ENCODE measurements at regions not wholly inside any gene's neighbourhood (a gene's known extent, or its start where the extent isn't known, plus 50 kb on each side); places are given as distances from the start of the nearest gene placed in this dataset.
"Not testable (repeated sequence)": the region's sequence is repeated elsewhere in the genome, so short reads cannot be mapped to it uniquely, and the experiment has no call there.

- no peak overlapping the region for H3K4me3 ChIP-seq (ENCODE audit: low read length)
- DNase-seq (ENCODE audit: low read depth, low spot score), result no peak
Observed at GRCh38 chr3:21892104-21892503, 141.1 kb upstream of the ZNF385D start.

DNA sequence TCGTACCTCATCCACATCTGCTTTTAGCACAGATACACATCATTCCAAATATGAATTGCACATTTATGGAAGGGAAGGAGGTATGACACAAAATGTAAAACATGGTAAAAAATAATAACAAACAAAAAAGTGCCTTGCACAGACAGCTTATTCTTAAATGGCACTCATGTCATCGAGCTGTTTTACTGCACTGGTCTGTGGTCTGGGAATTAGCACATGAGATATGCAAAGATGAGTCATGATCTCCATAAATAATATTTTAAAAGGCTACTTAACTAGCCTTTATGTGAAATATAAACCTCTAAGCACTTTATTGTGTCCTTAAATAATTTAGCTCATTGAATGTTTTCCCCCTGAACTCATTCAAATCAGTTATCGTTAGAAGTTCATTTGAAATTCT lies 142.2 kb upstream of the ZNF385D start:
- DNase-seq (ENCODE audit: low read depth, low spot score), result no peak
- no peak overlapping the region for H3K4me3 ChIP-seq (ENCODE audit: low read length)

GRCh38 chr3:21894459-21895340 lies 143.7 kb upstream of the ZNF385D start:
- no peak overlapping the region for H3K4me3 ChIP-seq (ENCODE audit: low read length)
- peak; percentile 7 for DNase-seq (ENCODE audit: low read depth, low spot score)

- DNase-seq (ENCODE audit: low read depth, low spot score), result no peak
- no peak overlapping the region for H3K4me3 ChIP-seq (ENCODE audit: low read length)
Observed at GRCh38 chr3:21898316-21898715, 147.3 kb upstream of the ZNF385D start.

GRCh38 chr3:21901484-21901883 lies 150.5 kb upstream of the ZNF385D start:
- no peak for DNase-seq (ENCODE audit: low read depth, low spot score)
- H3K4me3 ChIP-seq (ENCODE audit: low read length), result no peak overlapping the region

DNA sequence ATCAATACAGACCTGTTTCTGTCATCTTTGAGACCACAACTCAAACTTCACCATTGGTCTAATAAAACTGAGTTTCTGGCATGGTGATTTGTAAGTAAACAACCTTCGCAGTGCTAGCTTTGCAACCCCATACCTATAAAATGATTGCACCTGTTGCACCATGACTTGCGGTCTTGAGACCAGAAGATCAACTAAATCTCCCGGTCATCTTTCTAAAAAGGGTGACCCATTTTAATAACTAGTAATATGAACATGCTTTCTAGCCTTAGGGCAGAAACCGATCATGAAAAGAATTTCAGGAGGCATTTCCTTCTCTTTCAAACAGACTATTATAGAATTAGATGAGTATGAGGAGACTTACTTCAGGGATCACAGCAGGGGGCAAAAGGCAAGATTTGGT lies 151.9 kb upstream of the ZNF385D start:
- H3K4me3 ChIP-seq (ENCODE audit: low read length), result no peak overlapping the region
- DNase-seq (ENCODE audit: low read depth, low spot score), result no peak

- H3K4me3 ChIP-seq (ENCODE audit: low read length), result no peak overlapping the region
- no peak for DNase-seq (ENCODE audit: low read depth, low spot score)
Observed at GRCh38 chr3:21909096-21909495, 158.1 kb upstream of the ZNF385D start.

DNA sequence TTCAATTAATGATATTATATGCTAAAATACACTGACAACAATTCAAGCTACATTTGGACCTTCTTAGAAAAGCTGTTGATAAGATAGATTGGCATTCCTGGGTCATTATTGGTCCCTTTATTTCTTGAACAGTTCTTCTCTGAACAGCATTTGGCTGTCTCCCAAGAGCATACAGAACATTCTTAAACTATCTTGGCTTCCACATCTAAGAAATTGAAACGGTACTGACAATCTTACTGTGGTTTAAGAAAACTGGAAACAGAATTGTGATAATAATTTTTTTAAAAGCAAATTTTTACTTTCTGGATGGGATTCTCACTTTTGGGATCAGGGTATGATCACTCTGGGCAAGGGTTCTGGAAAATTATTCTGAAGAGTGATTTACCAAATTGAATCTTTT lies 161.7 kb upstream of the ZNF385D start:
- DNase-seq (ENCODE audit: low read depth, low spot score), result no peak
- H3K4me3 ChIP-seq (ENCODE audit: low read length), result no peak overlapping the region

- no peak overlapping the region for H3K4me3 ChIP-seq (ENCODE audit: low read length)
- DNase-seq (ENCODE audit: low read depth, low spot score), result no peak
Observed at GRCh38 chr3:21913791-21914190, 162.8 kb upstream of the ZNF385D start.

- no peak for DNase-seq (ENCODE audit: low read depth, low spot score)
- no peak overlapping the region for H3K4me3 ChIP-seq (ENCODE audit: low read length)
Observed at GRCh38 chr3:21914451-21914850, 163.4 kb upstream of the ZNF385D start.

GRCh38 chr3:21919383-21919782 lies 168.4 kb upstream of the ZNF385D start:
- no peak for DNase-seq (ENCODE audit: low read depth, low spot score)
- no peak overlapping the region for H3K4me3 ChIP-seq (ENCODE audit: low read length)

- DNase-seq (ENCODE audit: low read depth, low spot score), result no peak
- H3K4me3 ChIP-seq (ENCODE audit: low read length), result no peak overlapping the region
Observed at GRCh38 chr3:21920421-21920861, 169.4 kb upstream of the ZNF385D start.

DNA sequence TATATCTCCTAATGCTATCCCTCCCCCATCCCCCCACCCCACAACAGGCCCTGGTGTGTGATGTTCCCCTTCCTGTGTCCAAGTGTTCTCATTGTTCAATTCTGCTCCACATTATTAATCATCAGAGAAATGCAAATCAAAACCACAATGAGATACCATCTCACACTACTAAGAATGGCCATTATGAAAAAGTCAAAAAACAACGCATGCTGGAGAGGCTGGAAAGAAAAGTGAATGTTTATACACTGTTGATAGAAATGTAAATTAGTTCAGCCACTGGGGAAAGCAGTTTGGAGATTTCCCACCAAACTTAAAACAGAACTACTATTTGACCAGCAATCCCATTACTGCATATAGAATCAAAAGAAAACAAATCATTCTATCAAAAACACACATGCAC lies 172.1 kb upstream of the ZNF385D start:
- not testable (repeated sequence) for H3K4me3 ChIP-seq (ENCODE audit: low read length); DNase-seq (ENCODE audit: low read depth, low spot score)

- no peak for DNase-seq (ENCODE audit: low read depth, low spot score)
- H3K4me3 ChIP-seq (ENCODE audit: low read length), result no peak overlapping the region
Observed at GRCh38 chr3:21927261-21927660, 176.3 kb upstream of the ZNF385D start.

DNA sequence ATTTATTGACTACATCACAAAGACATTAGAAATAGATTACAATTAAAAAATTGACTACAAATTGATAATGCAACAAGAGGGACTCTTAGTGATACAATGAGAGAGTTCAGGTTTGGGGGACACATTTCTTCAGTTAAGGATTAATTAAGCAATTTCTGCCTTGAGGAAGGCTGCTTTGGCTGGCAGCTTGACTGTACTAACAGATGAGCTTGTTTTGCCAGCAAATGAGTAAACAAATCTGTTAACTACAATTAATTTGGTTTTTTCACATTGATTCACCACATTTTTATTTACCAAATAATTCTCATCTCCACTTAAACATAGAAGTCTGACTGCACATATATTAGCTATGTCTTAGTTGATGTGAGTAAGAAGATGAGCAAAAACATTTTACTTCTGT lies 183.6 kb upstream of the ZNF385D start:
- DNase-seq (ENCODE audit: low read depth, low spot score), result no peak
- H3K4me3 ChIP-seq (ENCODE audit: low read length), result no peak overlapping the region

- no peak for DNase-seq (ENCODE audit: low read depth, low spot score)
- H3K4me3 ChIP-seq (ENCODE audit: low read length), result no peak overlapping the region
Observed at GRCh38 chr3:21936207-21936606, 185.2 kb upstream of the ZNF385D start.

- H3K4me3 ChIP-seq (ENCODE audit: low read length), result no peak overlapping the region
- DNase-seq (ENCODE audit: low read depth, low spot score), result no peak
Observed at GRCh38 chr3:21938267-21938681, 187.3 kb upstream of the ZNF385D start.

DNA sequence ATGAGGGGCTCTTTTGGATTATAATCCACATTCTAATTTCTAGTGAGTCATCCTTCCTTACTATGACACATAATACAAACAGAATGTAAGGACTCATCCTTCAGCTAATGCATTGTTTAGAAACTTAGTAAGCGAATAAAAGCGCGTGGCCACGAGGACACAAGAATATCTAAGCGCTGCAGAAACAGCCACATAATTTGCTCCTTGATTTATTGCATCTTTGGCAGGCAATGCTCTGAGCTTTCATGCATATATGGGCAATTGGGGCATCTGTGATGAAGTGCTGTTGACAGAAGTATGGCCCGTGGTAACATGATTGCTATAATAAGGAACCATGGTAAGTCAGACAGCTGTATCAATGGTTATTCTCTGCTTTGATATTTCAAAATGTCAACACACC lies 191.3 kb upstream of the ZNF385D start:
- no peak overlapping the region for H3K4me3 ChIP-seq (ENCODE audit: low read length)
- no peak for DNase-seq (ENCODE audit: low read depth, low spot score)

DNA sequence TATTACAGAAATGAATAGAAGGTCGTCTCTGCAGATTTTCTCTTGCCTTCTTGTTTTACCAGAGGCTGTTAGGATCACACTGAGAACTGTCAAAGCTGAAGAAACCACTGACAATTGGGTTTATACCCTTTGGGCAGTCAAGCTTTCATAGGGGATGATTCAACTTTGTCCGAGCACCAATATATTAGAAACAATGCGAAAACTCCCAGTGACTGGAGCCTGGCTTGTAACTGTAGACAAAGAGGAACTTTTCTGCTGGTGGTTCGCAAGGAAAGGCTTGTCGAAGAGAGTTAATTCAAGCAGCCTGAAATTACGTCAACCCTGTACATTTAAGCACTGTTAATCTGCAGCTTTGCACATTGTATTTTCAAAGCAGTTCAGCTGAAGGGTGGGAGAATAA lies 193.2 kb upstream of the ZNF385D start:
- no peak overlapping the region for H3K4me3 ChIP-seq (ENCODE audit: low read length)
- DNase-seq (ENCODE audit: low read depth, low spot score), result no peak

DNA sequence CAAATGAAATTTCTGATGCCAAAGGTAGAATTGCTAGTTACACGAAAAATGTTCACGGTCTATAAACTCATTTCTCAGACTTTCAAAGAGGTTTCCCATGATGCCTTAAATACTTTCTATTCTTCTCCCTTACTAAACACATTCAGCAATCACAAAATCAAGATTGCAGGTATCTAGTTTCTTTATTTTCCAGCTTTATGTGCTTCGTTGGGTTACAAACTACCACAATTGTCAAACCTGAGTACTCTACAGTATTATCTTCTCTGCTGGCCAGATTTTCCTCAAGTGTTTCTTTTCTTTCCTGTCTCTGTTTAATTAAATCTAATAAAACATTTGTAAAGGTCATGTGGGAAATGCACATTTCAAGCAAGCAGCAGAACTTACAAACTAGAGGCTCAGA lies 201.8 kb upstream of the ZNF385D start:
- no peak overlapping the region for H3K4me3 ChIP-seq (ENCODE audit: low read length)
- no peak for DNase-seq (ENCODE audit: low read depth, low spot score)

GRCh38 chr3:21954709-21955108 lies 203.7 kb upstream of the ZNF385D start:
- no peak overlapping the region for H3K4me3 ChIP-seq (ENCODE audit: low read length)
- DNase-seq (ENCODE audit: low read depth, low spot score), result no peak

All from Jurkat, Clone E6-1 (cell line).